OCI-LY7 (cell line): ENCODE measurements at regions not wholly inside any gene's neighbourhood (a gene's known extent, or its start where the extent isn't known, plus 50 kb on each side); places are given as distances from the start of the nearest gene placed in this dataset.

Source experiments
- BruUV-seq: library from RNA; stranded (reverse); fragments of 400-500 nt; replicated peaks from 2 replicates; lab custom pipeline; 2021; lab: Mats Ljungman, UMichigan
- CTCF ChIA-PET: fragments of 300-600 bp; sonication (Branson Sonifier 250); formaldehyde crosslinking; loops from one replicate; lab custom pipeline; 2022; ENCODE audit warnings: antibody characterized with exemption; ENCODE audit not compliant: unreplicated experiment; lab: Charles Lee
- POLR2A ChIA-PET: fragments of 300-600 bp; sonication (Branson Sonifier 250); formaldehyde crosslinking; loops from one replicate; lab custom pipeline; 2022; ENCODE audit warnings: antibody characterized with exemption; lab: Charles Lee
- DNase-seq: peaks from one replicate; pipeline ENCODE4 v3.0.0-alpha.2; 2015; ENCODE audit warnings: low spot score
- H2AFZ ChIP-seq: fragments of 200-600 bp; sonication (generic), shearing (Covaris generic); 2 replicates; pipeline ENCODE4 v1.6.1; 2014; ENCODE audit warnings: mild to moderate bottlenecking, antibody characterized with exemption, low read length, moderate library complexity
- H3K27ac ChIP-seq: fragments of 200-600 bp; sonication (generic); 2 replicates; pipeline ENCODE4 v1.5.1; 2014; ENCODE audit warnings: mixed run types, low read depth, mild to moderate bottlenecking, moderate library complexity, low read length, inconsistent platforms; ENCODE audit not compliant: poor library complexity, severe bottlenecking
- H3K36me3 ChIP-seq: fragments of 200-600 bp; sonication (generic); 2 replicates; pipeline ENCODE4 v1.6.1; 2014; ENCODE audit warnings: mild to moderate bottlenecking, antibody characterized with exemption, low read length, moderate library complexity, mixed read lengths; ENCODE audit not compliant: insufficient read depth
- H3K4me1 ChIP-seq: fragments of 200-600 bp; sonication (generic); 2 replicates; pipeline ENCODE4 v1.5.1; 2014; ENCODE audit warnings: mild to moderate bottlenecking, low read length; ENCODE audit not compliant: insufficient read depth, poor library complexity, severe bottlenecking
- H3K4me2 ChIP-seq: fragments of 200-600 bp; sonication (generic); 2 replicates; pipeline ENCODE4 v1.6.1; 2014; ENCODE audit warnings: mild to moderate bottlenecking, low read length
- H3K4me3 ChIP-seq: fragments of 200-600 bp; sonication (generic); 2 replicates; pipeline ENCODE4 v1.5.1; 2014; ENCODE audit warnings: mild to moderate bottlenecking, low read depth, low read length; ENCODE audit not compliant: poor library complexity, severe bottlenecking
- H3K79me2 ChIP-seq: fragments of 200-600 bp; sonication (generic); 2 replicates; pipeline ENCODE4 v1.6.1; 2016; ENCODE audit warnings: low read depth, mild to moderate bottlenecking, low read length, moderate library complexity, mixed read lengths; ENCODE audit not compliant: insufficient read depth
- H3K9me2 ChIP-seq: fragments of 200-600 bp; sonication (generic); 2 replicates; pipeline ENCODE4 v1.6.1; 2016; ENCODE audit warnings: mild to moderate bottlenecking, low read length, mixed read lengths; ENCODE audit not compliant: insufficient read depth
- H3K9me3 ChIP-seq: fragments of 200-600 bp; sonication (generic); 2 replicates; pipeline ENCODE4 v1.6.1; 2014; ENCODE audit warnings: mild to moderate bottlenecking, mixed run types, low read length, mixed read lengths
- H4K20me1 ChIP-seq: fragments of 200-600 bp; sonication (generic); 2 replicates; pipeline ENCODE4 v1.6.1; 2014; ENCODE audit warnings: mild to moderate bottlenecking, antibody characterized with exemption, low read length, moderate library complexity, mixed read lengths; ENCODE audit not compliant: insufficient read depth
- EZH2phosphoT487 ChIP-seq: fragments of 200-600 bp; sonication (generic); IDR thresholded peaks from 2 replicates; pipeline ENCODE4 v1.6.1; 2018; ENCODE audit warnings: low read depth, borderline replicate concordance, mild to moderate bottlenecking, mixed run types, antibody characterized with exemption, low read length, moderate library complexity, mixed read lengths
- intact Hi-C: fragments of 100-400 bp; cut with micrococcal nuclease; formaldehyde crosslinking; loops from one replicate; pipeline ENCODE4 v1.10.0; 2022; ENCODE audit not compliant: unreplicated experiment
- TF ChIP-seq, protein P1 (sequence below): fragments of 200-600 bp; sonication (generic); conservative IDR thresholded peaks from 2 replicates; pipeline ENCODE4 v1.5.1; 2014; ENCODE audit warnings: mild to moderate bottlenecking, antibody characterized with exemption, low read length, moderate library complexity, mixed read lengths

DNA sequence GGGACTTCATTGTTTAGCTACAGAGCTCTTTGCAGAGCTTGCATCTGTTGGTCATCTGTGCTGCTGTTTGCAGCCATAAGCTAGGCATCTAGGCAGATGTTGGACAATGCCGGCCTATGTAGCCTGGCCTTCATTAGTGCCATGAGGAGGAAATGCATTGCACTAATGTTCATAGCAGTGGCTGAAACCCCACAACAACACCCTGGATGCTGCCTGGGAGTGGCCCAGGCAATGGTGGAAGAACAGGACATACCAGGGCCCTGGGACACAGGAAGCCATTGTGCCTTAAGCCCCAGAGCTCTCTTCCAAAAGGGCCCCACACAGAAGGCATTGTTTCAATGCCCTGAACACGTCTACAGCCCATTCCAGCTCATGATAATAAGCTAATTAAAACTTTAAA is 131.5 kb upstream of the LYZL1 start:
- ChIA-PET CTCF (no interaction called here), POLR2A (interaction anchor here (0.6 to 0.7 kb wide), 2 partner anchors 14 to 28 kb away, joined by 3 read pairs; no protein-coding TSS in a partner anchor)
- DNase-seq, result no peak
- no TSS peak for BruUV-seq
- intact Hi-C loops, result no loop called here
- Histone ChIP-seq H3K9me2 (no peaks in the 10 kb centered on the region), H3K9me3 (no peaks in the 10 kb centered on the region), H3K36me3 (no peaks in the 10 kb centered on the region), H3K4me1 (no peaks in the 10 kb centered on the region), H2AFZ (no peak overlapping the region), H3K4me2 (no peak overlapping the region), H3K27ac (no peak overlapping the region), H3K4me3 (no peak overlapping the region), H3K79me2 (no peaks in the 10 kb centered on the region), H4K20me1 (no peaks in the 10 kb centered on the region)
- TF ChIP-seq, protein P1, sequence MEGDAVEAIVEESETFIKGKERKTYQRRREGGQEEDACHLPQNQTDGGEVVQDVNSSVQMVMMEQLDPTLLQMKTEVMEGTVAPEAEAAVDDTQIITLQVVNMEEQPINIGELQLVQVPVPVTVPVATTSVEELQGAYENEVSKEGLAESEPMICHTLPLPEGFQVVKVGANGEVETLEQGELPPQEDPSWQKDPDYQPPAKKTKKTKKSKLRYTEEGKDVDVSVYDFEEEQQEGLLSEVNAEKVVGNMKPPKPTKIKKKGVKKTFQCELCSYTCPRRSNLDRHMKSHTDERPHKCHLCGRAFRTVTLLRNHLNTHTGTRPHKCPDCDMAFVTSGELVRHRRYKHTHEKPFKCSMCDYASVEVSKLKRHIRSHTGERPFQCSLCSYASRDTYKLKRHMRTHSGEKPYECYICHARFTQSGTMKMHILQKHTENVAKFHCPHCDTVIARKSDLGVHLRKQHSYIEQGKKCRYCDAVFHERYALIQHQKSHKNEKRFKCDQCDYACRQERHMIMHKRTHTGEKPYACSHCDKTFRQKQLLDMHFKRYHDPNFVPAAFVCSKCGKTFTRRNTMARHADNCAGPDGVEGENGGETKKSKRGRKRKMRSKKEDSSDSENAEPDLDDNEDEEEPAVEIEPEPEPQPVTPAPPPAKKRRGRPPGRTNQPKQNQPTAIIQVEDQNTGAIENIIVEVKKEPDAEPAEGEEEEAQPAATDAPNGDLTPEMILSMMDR, result no peak
- no peak for TF ChIP-seq EZH2phosphoT487

DNA sequence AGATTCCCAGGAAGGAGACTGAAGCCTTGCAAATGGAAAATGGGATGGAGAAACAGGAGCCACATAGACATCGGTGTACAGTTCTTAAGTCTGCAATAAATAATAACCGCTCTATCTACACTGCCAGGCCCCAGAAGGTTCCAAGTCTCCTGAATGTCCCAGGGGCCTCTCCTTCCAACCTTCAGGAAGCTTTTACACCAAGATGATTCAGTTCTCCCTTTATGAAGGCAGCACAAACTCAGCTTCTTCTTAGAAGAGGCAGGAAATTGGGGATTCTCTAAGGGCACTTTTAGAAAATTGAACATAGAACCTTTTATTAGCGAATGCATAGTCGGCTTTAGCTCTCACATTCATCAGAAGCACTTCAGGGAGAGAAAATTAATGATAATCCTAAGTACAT is 130.8 kb upstream of the LYZL1 start:
- H4K20me1 ChIP-seq, result no peaks in the 10 kb centered on the region
- H3K79me2 ChIP-seq, result no peaks in the 10 kb centered on the region
- TF ChIP-seq EZH2phosphoT487, result no peak
- TF ChIP-seq, protein P1, result no peak
- no peaks in the 10 kb centered on the region for H3K4me1 ChIP-seq
- no peaks in the 10 kb centered on the region for H3K9me3 ChIP-seq
- H3K4me2 ChIP-seq, result no peak overlapping the region
- no peaks in the 10 kb centered on the region for H3K36me3 ChIP-seq
- H3K27ac ChIP-seq, result no peak overlapping the region
- H3K9me2 ChIP-seq, result no peaks in the 10 kb centered on the region
- intact Hi-C loops, result no loop called here
- no peak overlapping the region for H3K4me3 ChIP-seq
- no peak for DNase-seq
- ChIA-PET POLR2A (no interaction called here), CTCF (no interaction called here)
- BruUV-seq, result no TSS peak
- no peak overlapping the region for H2AFZ ChIP-seq

DNA sequence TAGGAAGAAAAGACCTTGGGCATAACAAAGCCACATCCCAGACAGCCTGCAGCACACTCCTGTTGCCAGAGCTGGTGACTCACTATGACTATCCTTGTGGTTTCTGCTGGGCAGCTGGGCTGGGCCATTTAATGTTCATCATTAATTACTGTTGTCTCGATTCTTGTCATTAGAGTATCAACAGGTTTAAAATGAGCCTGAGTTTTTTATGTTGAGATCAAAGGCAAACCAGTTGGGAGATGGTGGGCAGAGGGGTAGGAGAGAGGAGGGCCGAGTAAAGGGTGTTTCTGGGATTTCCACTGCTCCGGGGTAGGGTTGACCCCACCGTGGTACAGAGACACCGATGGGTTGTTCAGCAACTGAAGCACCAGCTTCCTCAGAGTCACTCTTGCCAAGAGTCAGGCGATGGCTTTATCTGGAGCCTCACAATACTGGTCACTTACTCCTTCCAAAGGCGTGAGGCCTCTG is 128.7 kb upstream of the LYZL1 start:
- intact Hi-C loops, result no loop called here
- no peaks in the 10 kb centered on the region for H3K9me3 ChIP-seq
- no peak overlapping the region for H3K4me2 ChIP-seq
- no peaks in the 10 kb centered on the region for H3K79me2 ChIP-seq
- H2AFZ ChIP-seq, result no peak overlapping the region
- H3K27ac ChIP-seq, result no peak overlapping the region
- TF ChIP-seq EZH2phosphoT487, result no peak
- TF ChIP-seq, protein P1, result no peak
- H3K36me3 ChIP-seq, result no peaks in the 10 kb centered on the region
- no peaks in the 10 kb centered on the region for H3K4me1 ChIP-seq
- no peaks in the 10 kb centered on the region for H4K20me1 ChIP-seq
- ChIA-PET POLR2A (no interaction called here), CTCF (no interaction called here)
- DNase-seq, result no peak
- BruUV-seq, result no TSS peak
- no peak overlapping the region for H3K4me3 ChIP-seq
- H3K9me2 ChIP-seq, result no peaks in the 10 kb centered on the region
